GM12864 (cell line): ENCODE measurements at regions not wholly inside any gene's neighbourhood (a gene's known extent, or its start where the extent isn't known, plus 50 kb on each side); places are given as distances from the start of the nearest gene placed in this dataset.
A peak's percentile ranks its signal among the peaks of the same experiment; 100 is the strongest.

Experiments
- DNase-seq: peaks from one replicate; pipeline ENCODE4 v3.0.0-alpha.2; 2011; ENCODE audit warnings: low read depth
- H3K4me3 ChIP-seq: 2 replicates; pipeline ENCODE4 v1.5.1; 2011; ENCODE audit warnings: mild to moderate bottlenecking, low read depth, low read length, control low read depth
- TF ChIP-seq, protein P1 (sequence below): IDR thresholded peaks from 2 replicates; pipeline ENCODE4 v1.5.1; 2011; ENCODE audit warnings: low read depth, mild to moderate bottlenecking, moderate library complexity, low read length, control low read depth, inconsistent platforms; ENCODE audit errors: missing control alignments

GRCh38 chr11:35085531-35086165, 53.3 kb upstream of the CD44 start:
- H3K4me3 ChIP-seq: no peak overlapping the region
- TF ChIP-seq, protein P1, sequence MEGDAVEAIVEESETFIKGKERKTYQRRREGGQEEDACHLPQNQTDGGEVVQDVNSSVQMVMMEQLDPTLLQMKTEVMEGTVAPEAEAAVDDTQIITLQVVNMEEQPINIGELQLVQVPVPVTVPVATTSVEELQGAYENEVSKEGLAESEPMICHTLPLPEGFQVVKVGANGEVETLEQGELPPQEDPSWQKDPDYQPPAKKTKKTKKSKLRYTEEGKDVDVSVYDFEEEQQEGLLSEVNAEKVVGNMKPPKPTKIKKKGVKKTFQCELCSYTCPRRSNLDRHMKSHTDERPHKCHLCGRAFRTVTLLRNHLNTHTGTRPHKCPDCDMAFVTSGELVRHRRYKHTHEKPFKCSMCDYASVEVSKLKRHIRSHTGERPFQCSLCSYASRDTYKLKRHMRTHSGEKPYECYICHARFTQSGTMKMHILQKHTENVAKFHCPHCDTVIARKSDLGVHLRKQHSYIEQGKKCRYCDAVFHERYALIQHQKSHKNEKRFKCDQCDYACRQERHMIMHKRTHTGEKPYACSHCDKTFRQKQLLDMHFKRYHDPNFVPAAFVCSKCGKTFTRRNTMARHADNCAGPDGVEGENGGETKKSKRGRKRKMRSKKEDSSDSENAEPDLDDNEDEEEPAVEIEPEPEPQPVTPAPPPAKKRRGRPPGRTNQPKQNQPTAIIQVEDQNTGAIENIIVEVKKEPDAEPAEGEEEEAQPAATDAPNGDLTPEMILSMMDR: no peak
- no peak for DNase-seq

DNA sequence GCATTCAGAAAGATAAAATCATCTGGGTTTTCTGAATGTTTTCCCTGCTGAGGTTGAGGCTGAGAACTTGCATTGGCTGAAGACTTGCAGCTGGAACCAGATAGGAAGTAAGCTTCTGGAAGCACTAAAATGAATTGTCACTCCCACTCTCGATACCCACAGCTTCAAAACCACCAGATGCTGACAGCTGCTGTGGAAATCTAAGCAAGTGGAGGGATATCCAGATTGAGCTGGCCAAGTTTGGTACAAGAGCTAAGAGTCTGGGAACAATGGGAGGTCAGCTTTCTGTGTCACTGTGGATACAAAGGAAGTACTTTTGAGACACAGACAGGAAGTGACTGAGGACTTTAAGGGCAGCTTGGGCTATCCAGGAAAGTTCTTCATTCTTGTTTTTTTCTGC, 51.3 kb upstream of the CD44 start:
- TF ChIP-seq, protein P1: no peak
- no peak overlapping the region for H3K4me3 ChIP-seq
- no peak for DNase-seq

GRCh38 chr11:35088226-35088625, 50.7 kb upstream of the CD44 start:
- TF ChIP-seq, protein P1: no peak
- no peak for DNase-seq
- peak overlapping the region; percentile 5; the same call in 1 of the 2 replicates for H3K4me3 ChIP-seq

- no peak for DNase-seq
- TF ChIP-seq, protein P1: no peak
Measured at GRCh38 chr11:35088676-35089075, 50.3 kb upstream of the CD44 start.

More at GRCh38 chr11:35088676-35089075, 50.3 kb upstream of the CD44 start:
- H3K4me3 ChIP-seq: no peak overlapping the region; the same call in 1 of the 2 replicates
